ENCODE measurements at regions not wholly inside any gene's neighbourhood (a gene's known extent, or its start where the extent isn't known, plus 50 kb on each side); places are given as distances from the start of the nearest gene placed in this dataset.
A peak's percentile ranks its signal among the peaks of the same experiment; 100 is the strongest.
"Not testable (repeated sequence)": the region's sequence is repeated elsewhere in the genome, so short reads cannot be mapped to it uniquely, and the experiment has no call there.

DNA sequence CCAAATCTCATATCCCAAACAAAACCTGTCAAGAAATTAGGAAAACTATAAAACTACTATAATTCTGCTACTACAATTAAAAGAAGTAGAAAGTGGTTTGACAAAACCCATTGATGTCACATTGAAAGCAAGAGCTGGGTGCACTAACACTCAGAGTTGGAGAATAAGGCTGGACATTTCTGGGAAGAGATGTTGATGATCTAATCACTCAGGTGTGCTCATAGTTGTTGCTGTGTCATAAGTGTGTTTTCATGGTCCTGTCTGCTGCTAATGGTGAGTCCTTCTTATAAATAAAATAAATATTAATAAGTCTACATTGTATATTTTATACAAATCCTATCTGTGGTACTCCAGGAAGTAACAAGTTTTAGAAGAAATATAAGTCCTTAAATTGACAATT lies 168.2 kb upstream of the LRP1B start:
- FAIRE-seq (no peak), DNase-seq (ENCODE audit: insufficient read length, low spot score) (no peak)

DNA sequence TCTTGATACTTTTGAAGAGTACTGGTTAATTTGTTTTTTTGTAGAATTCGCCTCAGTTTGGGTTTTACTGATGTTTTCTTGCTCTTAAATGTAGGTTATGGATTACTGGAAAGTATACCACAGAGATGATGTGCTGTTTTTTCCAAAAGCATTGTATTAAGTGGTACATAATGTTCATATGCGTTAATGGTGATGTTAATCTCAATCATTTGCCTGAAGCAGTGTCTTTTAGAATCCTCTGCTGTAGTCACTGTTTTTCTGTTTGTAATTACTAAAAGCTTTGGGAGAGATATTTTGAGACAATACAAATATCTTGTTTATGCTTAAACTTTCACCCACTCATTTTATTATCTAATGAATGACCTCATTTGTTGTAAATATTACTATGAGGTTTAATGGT lies 163.4 kb upstream of the LRP1B start:
- no peak for FAIRE-seq
- no peak for DNase-seq (ENCODE audit: insufficient read length, low spot score)

DNA sequence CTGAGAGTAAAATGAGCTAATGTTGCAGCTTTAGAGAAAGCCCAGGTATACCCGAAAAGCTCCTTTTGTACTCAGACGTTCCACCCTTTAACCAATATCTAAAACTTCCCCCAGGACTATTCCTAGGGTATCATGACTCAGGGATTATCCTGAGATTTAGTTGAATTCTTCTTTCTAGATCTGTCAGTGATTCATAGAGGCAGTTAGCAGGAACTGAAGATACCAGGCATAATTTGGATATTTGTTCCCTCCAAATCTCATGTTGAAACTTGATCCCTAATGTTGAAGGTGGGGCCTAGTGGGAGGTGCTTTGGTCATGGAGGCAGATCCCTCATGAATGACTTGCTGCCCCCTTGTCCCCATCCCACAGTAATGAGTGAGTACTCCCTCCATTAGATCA lies 161.2 kb upstream of the LRP1B start:
- DNase-seq (ENCODE audit: insufficient read length, low spot score) (no peak), FAIRE-seq (no peak)

DNA sequence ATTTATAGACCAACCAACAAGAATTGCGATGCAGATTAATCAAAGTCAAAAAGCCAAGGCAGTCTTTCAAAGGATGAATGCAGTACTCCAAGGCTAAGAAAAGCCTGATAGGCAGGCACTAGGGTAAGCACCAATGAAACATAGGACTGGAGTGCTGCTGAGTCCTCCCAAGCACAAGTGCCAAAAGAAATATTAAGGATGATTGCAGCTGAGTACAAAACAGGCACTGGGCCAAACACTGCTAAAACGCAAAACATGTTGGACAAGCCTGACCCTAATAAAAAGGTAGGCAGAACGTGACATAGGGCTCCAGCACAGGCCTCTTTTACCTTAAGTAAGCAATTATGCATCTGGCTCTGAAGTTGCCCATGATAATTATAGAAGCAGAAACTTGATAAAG lies 160.1 kb upstream of the LRP1B start:
- FAIRE-seq (no peak), DNase-seq (ENCODE audit: insufficient read length, low spot score) (no peak)

DNA sequence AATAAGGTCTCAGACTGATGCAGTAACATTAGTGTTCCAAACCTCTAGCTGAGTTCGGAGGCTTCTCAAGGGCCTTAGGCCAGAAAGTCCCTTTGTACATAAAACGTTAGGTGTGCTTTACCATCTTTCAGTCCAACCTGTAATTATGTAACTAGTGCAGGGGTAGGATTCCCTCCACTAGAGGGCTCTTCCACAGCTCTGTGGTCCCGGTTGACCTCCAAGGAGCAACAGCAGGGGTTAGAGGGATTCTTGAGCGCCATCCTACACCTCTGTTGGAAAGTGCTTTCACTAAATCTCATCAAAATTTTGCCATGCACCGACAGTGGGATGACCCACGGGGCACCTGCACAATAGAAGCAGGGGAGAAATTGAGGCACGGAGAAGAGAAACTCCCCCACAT lies 155.8 kb upstream of the LRP1B start:
- peak; percentile 68 for FAIRE-seq

DNA sequence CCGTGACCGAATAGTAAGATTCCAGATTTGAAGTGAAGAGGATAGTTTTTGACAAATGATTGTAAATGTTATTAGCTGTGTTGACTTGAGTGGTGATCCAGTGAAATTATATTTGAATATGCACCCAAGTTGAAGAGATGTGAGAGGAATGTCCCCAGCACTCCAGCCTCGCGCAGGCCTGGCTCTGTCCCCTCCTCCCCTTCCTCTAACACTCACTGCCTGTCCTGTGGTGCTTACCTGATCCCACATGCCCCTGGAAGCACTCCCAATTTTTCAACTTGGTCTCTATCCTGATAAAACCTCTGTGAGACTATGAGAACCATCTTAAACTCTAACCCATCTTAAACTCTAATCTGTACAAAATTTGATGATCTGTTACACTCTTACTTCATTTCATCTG lies 154.7 kb upstream of the LRP1B start:
- DNase-seq (ENCODE audit: insufficient read length, low spot score) (no peak), FAIRE-seq (no peak)

More for the DNA sequence above, 155.8 kb upstream of the LRP1B start:
- DNase-seq (ENCODE audit: insufficient read length, low spot score), result no peak

DNA sequence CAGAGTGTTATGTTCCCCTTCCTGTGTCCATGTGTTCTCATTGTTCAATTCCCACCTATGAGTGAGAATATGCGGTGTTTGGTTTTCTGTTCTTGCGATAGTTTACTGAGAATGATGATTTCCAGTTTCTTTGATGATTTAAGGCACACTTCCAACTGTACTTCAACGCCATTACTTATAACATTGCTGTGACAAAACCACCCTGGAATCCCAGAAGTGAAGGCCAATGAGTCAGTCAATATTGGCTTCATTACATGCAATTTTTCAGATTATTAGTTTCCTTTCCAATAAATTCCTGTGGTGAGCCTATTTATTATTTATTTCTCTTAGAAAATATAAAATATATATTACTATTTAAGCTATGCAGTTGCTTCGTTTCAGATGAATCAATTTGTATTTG lies 153.5 kb upstream of the LRP1B start:
- FAIRE-seq; DNase-seq (ENCODE audit: insufficient read length, low spot score): not testable (repeated sequence)

DNA sequence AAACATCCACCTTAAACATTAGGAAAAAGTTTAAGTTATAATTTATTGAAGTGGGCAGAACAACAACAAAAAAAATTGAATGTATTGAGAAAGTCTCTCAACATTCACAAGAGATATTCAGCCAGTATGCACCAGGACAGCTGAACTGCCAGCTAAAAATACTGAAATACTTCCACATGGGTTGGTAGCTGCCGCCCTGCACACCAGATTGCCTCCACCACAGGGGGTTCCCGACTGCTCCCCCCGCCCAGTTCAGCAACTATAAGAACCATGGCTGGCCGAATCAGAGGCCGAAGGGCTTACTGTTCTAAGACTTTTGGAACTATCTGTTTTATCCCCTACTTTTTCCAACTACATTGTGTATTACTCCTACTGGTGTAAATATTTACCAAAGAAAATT lies 150.0 kb upstream of the LRP1B start:
- DNase-seq (ENCODE audit: insufficient read length, low spot score) (no peak), FAIRE-seq (no peak)

DNA sequence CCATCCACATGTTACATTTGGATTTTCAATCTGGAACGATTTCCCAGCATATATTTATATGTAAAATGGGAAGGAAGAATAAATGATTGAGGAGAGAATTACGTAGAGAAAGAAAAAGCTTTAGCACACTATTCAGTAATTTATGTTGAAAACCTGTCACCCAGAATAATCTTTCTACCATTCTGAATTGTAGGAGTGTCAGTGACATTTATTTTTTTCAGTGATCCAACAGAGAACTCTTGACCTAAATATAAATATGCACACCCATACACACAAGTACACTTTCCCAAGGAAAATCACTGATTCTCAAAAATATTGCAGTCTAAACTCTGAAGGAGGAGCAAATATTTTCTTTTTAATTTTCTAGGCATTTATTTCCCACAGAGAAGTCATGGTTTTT lies 140.2 kb upstream of the LRP1B start:
- FAIRE-seq (no peak), DNase-seq (ENCODE audit: insufficient read length, low spot score) (no peak)

DNA sequence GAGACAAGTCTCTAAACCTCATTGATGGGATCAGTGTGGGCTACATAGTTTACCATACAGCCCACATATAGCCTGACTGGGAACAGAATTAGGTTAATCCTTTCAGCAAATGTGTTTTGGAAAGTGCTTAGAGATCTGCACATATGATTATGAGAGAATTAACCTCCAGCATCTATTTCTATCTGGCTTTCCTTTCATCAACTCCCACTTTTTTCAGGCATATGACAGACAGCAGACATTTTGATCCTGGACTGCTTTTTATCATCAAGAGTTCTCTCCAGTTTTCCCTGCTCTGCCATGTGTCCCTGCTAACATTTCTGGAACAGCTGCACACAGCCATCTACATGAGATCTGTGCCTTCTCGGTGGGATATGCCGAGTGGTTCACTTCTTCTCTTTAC lies 139.5 kb upstream of the LRP1B start:
- FAIRE-seq (no peak), DNase-seq (ENCODE audit: insufficient read length, low spot score) (no peak)

DNA sequence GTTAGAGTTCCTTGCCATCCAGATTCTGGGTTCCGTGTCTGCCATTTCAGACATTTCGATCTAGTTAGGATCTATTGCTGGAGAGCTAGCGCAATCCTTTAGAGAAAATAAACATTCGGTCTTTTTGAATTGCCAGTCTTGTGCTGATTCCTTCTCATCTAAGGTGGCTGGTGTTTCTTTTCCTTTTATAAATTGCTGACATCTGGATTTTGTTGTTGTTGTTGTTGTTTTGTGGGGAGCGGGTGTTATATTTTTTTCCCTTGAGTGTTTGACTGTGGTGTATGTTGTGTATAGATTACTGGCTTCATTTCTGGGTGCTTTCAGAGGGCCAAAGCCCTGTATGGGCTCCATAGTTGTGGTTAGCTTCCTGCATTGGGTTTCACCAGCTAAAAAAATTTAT lies 128.5 kb upstream of the LRP1B start:
- no peak for FAIRE-seq
- DNase-seq (ENCODE audit: insufficient read length, low spot score), result no peak

DNA sequence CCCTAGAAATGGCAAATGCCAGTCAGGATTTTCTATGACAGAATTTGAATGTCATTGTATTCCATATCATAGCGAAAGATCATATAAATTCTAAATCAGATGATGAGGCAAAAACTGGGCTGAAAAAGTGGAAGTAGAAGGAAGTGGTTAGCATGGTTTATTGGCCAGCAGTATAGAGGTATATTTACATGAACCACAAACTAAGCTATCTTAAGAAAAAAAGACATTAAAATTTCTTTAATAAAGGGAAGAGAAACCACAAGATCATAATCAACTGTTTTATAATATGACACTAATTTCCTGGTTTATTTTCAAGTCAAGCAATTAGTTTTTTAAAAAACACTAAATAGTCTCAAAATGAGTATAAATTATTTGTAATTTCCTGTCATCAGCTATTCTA lies 123.2 kb upstream of the LRP1B start:
- no peak for FAIRE-seq
- no peak for DNase-seq (ENCODE audit: insufficient read length, low spot score)

DNA sequence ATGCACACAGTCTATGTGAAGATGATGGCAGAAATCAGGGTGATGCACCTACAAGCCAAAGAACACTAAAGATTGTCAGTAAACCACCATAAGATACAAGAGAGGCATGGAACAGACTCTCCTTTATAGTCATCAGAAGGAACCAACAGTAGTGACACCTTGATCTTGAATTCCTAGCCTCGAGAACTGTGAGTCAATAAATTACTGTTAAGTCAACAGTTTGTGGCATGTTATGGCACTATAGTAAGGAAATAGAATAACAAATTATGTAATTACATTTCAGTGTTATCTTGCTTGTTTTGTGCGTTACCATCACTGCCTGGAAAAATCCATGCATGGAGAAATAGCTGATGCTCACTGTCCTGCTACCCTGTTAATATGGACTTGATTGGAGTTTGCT lies 110.2 kb upstream of the LRP1B start:
- DNase-seq (ENCODE audit: insufficient read length, low spot score) (no peak), FAIRE-seq (no peak)

DNA sequence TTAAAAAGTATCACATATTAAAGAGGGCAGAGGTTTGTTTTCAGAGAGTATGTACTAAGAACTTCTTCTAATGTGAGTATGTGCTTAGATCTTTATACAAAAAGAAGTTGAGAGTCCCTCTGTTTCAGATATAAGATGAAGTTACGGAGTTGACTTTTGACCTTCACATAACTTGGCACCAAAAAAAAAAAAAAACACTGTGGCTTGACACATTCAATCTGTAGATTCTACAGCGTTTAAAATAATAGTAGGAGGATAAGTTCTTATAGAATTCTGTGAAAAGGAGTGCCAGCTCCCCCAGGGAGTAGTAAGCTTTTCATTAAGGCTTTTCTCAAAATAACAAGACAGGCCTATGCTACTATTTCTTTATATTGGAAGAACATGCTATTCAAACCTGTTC lies 105.4 kb upstream of the LRP1B start:
- no peak for DNase-seq (ENCODE audit: insufficient read length, low spot score)
- FAIRE-seq, result no peak

DNA sequence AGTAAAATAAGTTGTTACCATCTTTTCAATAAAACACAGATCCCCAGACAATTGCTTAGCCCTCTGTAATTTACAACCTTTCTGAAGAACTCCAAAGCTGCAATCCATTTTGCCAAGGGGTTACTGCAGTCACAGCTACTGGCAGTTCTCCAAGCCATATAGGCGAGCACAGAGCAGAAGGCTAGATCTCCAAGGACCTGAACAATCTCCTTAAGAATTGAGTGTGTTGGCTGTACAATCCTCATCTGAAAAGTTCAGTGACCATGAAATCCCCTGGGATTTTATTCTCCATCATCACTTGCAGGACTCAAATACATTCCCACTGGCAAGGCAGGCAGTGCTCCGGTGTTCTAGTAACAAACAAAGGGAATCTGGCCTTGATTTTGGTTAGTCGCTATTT lies 103.9 kb upstream of the LRP1B start:
- FAIRE-seq, result no peak
- no peak for DNase-seq (ENCODE audit: insufficient read length, low spot score)

DNA sequence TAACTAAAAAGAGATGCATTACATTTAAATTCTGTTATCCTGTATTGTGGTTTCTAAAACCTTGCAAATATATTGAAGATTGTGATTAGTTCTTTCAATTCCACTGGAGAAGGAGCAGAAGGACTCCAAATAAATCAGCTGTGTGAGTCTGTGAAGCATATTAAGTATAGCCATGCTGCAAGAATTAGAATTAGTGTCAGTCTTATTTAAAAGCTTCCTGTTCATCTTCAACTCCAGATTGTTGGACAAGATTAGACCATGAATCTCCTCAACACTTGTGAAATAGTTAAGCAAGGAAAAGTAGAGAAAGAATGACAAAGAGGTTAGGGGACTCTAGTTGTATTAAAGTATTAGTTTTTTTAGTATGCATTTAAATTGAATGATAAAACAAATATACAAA lies 92.5 kb upstream of the LRP1B start:
- DNase-seq (ENCODE audit: insufficient read length, low spot score) (no peak), FAIRE-seq (no peak)

DNA sequence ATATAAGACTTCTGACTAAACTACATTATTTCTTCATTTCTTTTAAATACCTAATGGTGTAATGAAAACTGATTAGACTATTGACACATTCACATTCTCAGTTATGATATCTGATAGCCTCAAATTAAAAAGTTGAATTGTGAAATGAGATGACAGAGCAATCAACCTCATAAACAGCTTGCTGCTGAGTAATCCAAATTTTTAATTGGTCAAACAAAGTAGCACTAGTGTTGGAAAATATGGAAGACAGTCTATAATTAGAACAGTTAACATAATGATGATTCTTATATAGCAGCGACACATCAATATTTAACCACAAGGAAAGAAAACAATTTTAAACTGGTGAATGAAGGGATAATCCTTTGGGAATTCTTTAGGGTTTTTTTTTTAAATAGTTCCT lies 91.9 kb upstream of the LRP1B start:
- FAIRE-seq, result no peak

DNA sequence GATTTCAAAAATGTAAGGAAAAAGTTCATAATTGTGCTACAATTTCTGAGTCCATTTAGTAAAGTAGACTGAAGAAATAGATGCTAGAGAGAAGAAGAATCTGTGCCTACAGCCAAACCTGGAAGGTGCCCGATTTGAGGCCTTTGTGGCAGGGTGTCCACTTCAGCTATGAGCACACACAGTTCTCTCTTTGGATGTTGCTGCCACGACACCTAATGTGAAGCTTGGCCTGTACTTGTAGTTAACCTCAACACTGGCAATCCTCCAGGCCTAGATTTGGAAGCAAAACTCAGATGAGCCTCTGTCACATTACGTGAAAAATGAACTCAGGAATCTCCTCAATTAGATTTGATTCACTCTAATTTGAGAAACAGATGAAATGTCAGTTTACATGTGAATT lies 90.1 kb upstream of the LRP1B start:
- FAIRE-seq (no peak), DNase-seq (ENCODE audit: insufficient read length, low spot score) (no peak)

More for the DNA sequence above, 91.9 kb upstream of the LRP1B start:
- no peak for DNase-seq (ENCODE audit: insufficient read length, low spot score)

DNA sequence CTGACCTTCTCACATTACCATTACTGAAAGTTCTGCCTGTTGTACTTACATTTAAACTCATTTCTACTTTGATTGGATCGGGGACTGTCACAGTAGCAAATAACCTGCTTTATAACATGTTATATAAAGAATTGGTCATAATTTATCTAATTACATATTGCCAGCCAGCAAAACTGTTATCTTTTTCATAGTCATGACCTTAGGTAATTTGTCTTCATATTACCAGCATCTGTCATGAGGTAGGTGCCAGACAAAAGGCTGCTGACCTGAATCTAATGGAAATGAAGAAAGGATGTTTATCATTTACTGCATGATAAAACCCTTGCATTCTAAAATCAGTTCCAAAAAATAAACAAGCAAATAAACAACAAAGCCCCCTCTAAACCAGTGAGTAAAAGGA lies 89.4 kb upstream of the LRP1B start:
- FAIRE-seq (no peak), DNase-seq (ENCODE audit: insufficient read length, low spot score) (no peak)

DNA sequence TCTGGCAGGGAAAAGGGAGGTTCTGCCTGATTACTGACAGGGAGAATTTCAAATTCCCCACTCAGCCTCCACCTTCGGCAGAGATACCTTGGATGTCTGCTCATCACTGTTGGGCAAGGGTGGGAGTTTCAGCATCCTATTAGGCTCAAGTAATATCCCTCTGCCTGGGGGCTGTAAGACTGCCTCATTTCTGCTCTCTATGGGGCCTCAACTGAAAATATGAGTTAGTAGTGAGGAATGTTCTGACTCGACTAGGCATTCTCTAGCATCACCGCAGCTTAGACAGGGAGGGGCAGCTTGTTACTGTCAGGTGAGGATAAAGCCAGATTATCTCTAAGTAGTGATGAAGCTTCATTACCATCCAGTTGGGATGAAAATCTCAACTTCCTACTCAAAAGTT lies 87.7 kb upstream of the LRP1B start:
- no peak for FAIRE-seq
- DNase-seq (ENCODE audit: insufficient read length, low spot score), result no peak

DNA sequence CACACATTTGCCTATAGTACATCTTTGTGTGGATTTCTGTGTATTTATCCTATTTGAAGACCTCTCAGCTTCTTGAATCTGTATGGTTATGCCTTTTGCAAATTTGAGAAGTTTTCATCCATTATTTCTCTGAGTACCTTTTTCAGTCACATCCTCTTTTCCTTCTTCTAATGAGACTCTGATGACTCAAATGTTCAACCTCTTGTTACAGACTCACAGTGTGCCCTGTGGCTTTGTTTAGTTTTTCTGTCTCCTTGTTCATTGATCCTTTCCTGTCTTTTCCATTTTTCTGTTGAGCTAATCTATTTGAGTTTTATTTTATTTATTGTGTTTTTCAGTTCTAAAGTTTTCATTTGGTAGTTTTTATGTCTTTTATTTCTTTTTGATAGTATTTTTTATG lies 87.0 kb upstream of the LRP1B start:
- DNase-seq (ENCODE audit: insufficient read length, low spot score), result no peak
- FAIRE-seq, result no peak

DNA sequence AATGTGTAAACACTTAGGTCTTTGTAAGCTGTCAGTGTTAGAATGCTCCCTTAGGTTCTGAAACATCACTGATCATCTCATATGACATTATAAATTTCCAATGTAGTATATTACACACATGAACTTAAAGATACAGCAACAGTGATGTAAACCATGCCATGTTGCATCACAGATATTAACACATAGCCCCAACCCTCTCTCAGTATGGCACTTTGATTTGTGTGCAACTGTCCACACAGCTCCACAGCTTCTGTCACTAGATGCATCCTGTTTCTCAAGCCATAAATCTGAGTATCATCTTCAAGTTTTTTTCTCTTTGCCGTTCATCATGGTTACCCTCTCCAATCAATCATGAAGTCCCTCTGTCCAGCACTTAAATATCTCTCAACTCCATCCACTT lies 69.2 kb upstream of the LRP1B start:
- FAIRE-seq (no peak), DNase-seq (ENCODE audit: insufficient read length, low spot score) (no peak)

DNA sequence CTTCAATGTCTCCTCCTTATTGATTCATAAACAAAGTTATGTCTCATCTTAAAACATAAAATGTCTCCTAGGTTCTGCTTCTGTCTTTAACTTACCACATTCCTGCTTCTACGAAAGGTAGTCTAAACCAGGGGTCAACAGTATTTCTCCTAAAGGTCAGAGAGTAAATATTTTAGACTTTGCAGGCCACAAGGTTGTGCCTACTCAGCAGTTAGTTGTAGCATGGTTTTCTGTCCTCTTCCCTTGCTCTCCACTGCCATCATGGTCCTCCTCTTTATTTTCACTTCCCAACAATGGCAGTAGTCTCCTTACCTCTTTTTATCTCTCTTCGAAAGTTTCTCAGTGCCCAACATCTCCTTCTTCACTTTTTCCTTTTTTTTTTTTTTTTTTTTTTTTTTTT lies 68.3 kb upstream of the LRP1B start:
- FAIRE-seq (no peak), DNase-seq (ENCODE audit: insufficient read length, low spot score) (no peak)

DNA sequence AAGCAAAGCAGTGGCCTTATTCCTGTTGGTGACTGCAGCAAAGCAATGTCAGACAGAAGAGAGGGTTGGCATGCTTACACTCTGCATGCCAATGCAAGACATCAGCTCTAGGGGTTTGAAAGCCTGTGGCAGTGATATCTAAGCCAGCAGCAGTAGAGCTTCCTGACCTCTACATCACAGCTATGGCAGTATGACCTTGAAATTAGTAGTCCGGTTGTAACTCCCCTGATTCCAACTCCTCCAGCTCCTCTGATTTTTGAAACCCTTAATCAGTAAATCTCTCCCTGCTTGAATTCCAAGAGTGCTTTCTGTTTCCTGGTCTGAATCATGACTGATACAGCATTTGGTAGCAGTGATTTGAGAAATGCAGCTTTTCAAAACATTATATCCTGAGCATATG lies 60.0 kb upstream of the LRP1B start:
- FAIRE-seq (no peak), DNase-seq (ENCODE audit: insufficient read length, low spot score) (no peak)

All from GM19239 (cell line).